Spleen (tissue), 11 donors: ENCODE measurements at regions not wholly inside any gene's neighbourhood (a gene's known extent, or its start where the extent isn't known, plus 50 kb on each side); places are given as distances from the start of the nearest gene placed in this dataset.

Experiments
- DNase-seq: peaks from one replicate; pipeline ENCODE4 v3.0.0-alpha.2; 2020
- H3K27ac ChIP-seq, 8 donors: fragments of 200-600 bp; sonication (generic) in 7 of 8; 1 replicate in 4 of 8; 2 replicates in 4 of 8; pipeline versions ENCODE4 v1.5.0 to v1.8.0; 2016 to 2021; ENCODE audit warnings: inconsistent platforms in 4 of 8, mild to moderate bottlenecking in 4 of 8, moderate library complexity in 1 of 8
- H3K27me3 ChIP-seq, 7 donors: fragments of 200-600 bp; sonication (generic) in 6 of 7; replicated peaks in 1 of 7; 1 replicate in 4 of 7; 2 replicates in 3 of 7; pipeline versions ENCODE4 v1.5.0 to v1.8.0; 2016 to 2021; ENCODE audit warnings: inconsistent platforms in 3 of 7, mild to moderate bottlenecking in 1 of 7
- H3K36me3 ChIP-seq, 6 donors: fragments of 200-600 bp; sonication (generic) in 5 of 6; 1 replicate in 4 of 6; 2 replicates in 2 of 6; pipeline versions ENCODE4 v1.5.0 to v1.8.0; 2016 to 2021; ENCODE audit warnings: inconsistent platforms in 2 of 6
- H3K4me1 ChIP-seq, 6 donors: fragments of 200-600 bp; sonication (generic) in 5 of 6; 1 replicate in 3 of 6; 2 replicates in 3 of 6; pipeline versions ENCODE4 v1.5.0 to v1.8.0; 2016 to 2021; ENCODE audit warnings: inconsistent platforms in 3 of 6
- H3K4me3 ChIP-seq, 8 donors: fragments of 200-600 bp; sonication (generic) in 7 of 8; 1 replicate in 4 of 8; 2 replicates in 4 of 8; pipeline versions ENCODE4 v1.5.0 to v1.8.0; 2016 to 2021; ENCODE audit warnings: inconsistent platforms in 4 of 8, mild to moderate bottlenecking in 4 of 8, moderate library complexity in 2 of 8
- H3K9me3 ChIP-seq, 8 donors: fragments of 200-600 bp; sonication (generic) in 7 of 8; 1 replicate in 4 of 8; 2 replicates in 4 of 8; pipeline versions ENCODE4 v1.5.0 to v1.8.0; 2016 to 2021; ENCODE audit warnings: inconsistent platforms in 4 of 8
- CTCF ChIP-seq, 11 experiments: fragments of 200-600 bp in 7 of 11; fragments of 450-650 bp in 4 of 11; sonication (generic) in 4 of 11; IDR thresholded peaks in 8 of 11; conservative IDR thresholded peaks in 3 of 11; 1 replicate in 7 of 11; 2 replicates in 4 of 11; pipeline versions ENCODE4 v1.4.0 to v1.8.0; 2016 to 2021; ENCODE audit warnings: antibody characterized with exemption in 11 of 11, inconsistent platforms in 4 of 11, mild to moderate bottlenecking in 1 of 11
- POLR2A ChIP-seq, 3 donors: fragments of 450-650 bp; IDR thresholded peaks; one replicate each; pipeline ENCODE4 v1.5.1; 2017; ENCODE audit warnings: antibody characterized with exemption in 3 of 3, mild to moderate bottlenecking in 1 of 3
- POLR2AphosphoS5 ChIP-seq, 3 donors: sonication (generic); formaldehyde crosslinking; IDR thresholded peaks; one replicate each; pipeline ENCODE4 v1.5.1; 2017; ENCODE audit warnings: antibody characterized with exemption in 3 of 3
- WGBS, 5 donors: extraction: QIAGEN DNeasy Blood & Tissue Kit in 3 of 5; methylation state at CpG; one replicate each; pipeline versions ENCODE4 v1.1.5 to v1.1.7; 2013 to 2018; 5-methylcytosine and 5-hydroxymethylcytosine counted together
- intact Hi-C: fragments of 100-400 bp; cut with DNase I; formaldehyde crosslinking; loops from one replicate; pipeline ENCODE4 v1.15.0; 2023; ENCODE audit warnings: low total_unique reads
- donor health status: healthy with polysubstance abuse.
- donor health status: DM: no; HTN: no; CAD: no; lungs with moderate emphysema.
- donor health status: DM: no; HTN: no; CAD: no.
- donor health status: Bipolar disorder and iron deficiency.
- donor health status: healthy.
- donor health status: DM: no; HTN: no; CAD: no.
- donor health status: DM: yes; HTN: yes; CAD: no.

- no peak for DNase-seq
- TF ChIP-seq POLR2AphosphoS5 (IDR thresholded peaks at IDR 0.05) (no peak), POLR2A (IDR thresholded peaks at IDR 0.05) (no peak), CTCF (IDR thresholded peaks at IDR 0.05 in 8 of 11, conservative IDR thresholded peaks at IDR 0.05 in 3 of 11) (no peak)
- no peak overlapping the region for H3K4me3 ChIP-seq
- H3K36me3 ChIP-seq = no peaks in the 10 kb centered on the region
- intact Hi-C loops = no loop called here
- H3K9me3 ChIP-seq = no peaks in the 10 kb centered on the region
- peaks cover 0 to 10% (median 0%) of the 10 kb centered on the region in 7 donors for H3K27me3 ChIP-seq
- H3K4me1 ChIP-seq = no peaks in the 10 kb centered on the region
- no peak overlapping the region for H3K27ac ChIP-seq
- 88 to 96% (median 92%) methylated on average over 3 of the region's 3 CpGs for WGBS, 5 donors
Observed at GRCh38 chr16:26735521-26735920, 331.2 kb upstream of the C16orf82 start.

DNA sequence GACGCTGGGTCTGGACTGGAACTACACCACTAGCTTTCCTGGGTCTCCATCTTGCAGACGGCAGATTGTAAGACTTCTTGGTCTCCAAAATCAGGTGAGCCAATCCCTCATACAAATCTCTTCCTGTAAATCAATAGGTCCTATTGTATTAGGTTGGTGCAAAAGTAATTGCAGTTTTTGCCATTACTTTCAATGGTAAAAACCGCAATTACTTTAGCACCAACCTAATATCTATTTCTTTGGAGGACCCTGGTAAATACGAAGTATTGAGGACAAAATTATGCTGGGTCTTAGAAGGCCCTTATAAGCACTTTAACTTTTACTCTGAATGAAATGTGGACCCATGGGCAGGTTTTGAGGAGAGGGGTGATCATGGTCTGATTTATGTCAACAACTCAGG lies 330.6 kb upstream of the C16orf82 start:
- no peak for TF ChIP-seq CTCF (IDR thresholded peaks at IDR 0.05 in 8 of 11, conservative IDR thresholded peaks at IDR 0.05 in 3 of 11)
- no peak for TF ChIP-seq POLR2A (IDR thresholded peaks at IDR 0.05)
- no peak for TF ChIP-seq POLR2AphosphoS5 (IDR thresholded peaks at IDR 0.05)
- no peaks in the 10 kb centered on the region for H3K4me1 ChIP-seq
- no peak for DNase-seq
- intact Hi-C loops = no loop called here
- 73 to 94% (median 84%) methylated on average over 4 of the region's 4 CpGs for WGBS, 5 donors
- H3K27ac ChIP-seq = no peak overlapping the region
- H3K36me3 ChIP-seq = no peaks in the 10 kb centered on the region
- no peak overlapping the region for H3K4me3 ChIP-seq
- H3K9me3 ChIP-seq = no peaks in the 10 kb centered on the region
- H3K27me3 ChIP-seq = peaks cover 0 to 15% (median 0%) of the 10 kb centered on the region in 7 donors

DNA sequence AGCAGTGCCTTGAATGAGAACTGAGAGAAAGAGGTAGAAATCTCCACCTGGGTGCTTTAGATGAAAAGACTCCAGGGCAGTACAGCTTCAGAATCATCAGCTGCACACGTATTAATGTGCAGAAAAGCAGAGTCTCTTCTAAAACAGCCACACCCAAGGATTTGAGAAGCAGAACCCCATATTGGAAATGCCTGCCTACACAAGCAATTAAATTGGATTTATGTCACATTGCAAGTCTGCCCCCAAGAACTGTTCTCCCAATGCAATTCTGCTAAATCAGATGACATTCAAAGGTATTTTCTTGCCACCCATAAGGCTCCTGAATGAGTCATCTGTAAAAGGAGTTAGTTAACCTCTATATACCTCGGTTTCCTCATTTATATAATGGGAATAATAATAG lies 326.0 kb upstream of the C16orf82 start:
- no peaks in the 10 kb centered on the region for H3K36me3 ChIP-seq
- no peaks in the 10 kb centered on the region for H3K9me3 ChIP-seq
- intact Hi-C loops = no loop called here
- peaks cover 0 to 33% (median 0%) of the 10 kb centered on the region in 7 donors for H3K27me3 ChIP-seq
- H3K4me3 ChIP-seq = no peak overlapping the region
- no peaks in the 10 kb centered on the region for H3K4me1 ChIP-seq
- TF ChIP-seq CTCF (IDR thresholded peaks at IDR 0.05 in 8 of 11, conservative IDR thresholded peaks at IDR 0.05 in 3 of 11) (no peak), POLR2AphosphoS5 (IDR thresholded peaks at IDR 0.05) (no peak), POLR2A (IDR thresholded peaks at IDR 0.05) (no peak)
- H3K27ac ChIP-seq = no peak overlapping the region
- DNase-seq = no peak
- WGBS, 5 donors = 58 to 76% (median 65%) methylated on average over 2 of the region's 2 CpGs

GRCh38 chr16:26742040-26742439 lies 324.7 kb upstream of the C16orf82 start:
- H3K27me3 ChIP-seq = peaks cover 0 to 44% (median 0%) of the 10 kb centered on the region in 7 donors
- no peaks in the 10 kb centered on the region for H3K36me3 ChIP-seq
- WGBS, 5 donors = 23 to 33% (median 26%) methylated on average over 2 of the region's 2 CpGs
- TF ChIP-seq POLR2AphosphoS5 (IDR thresholded peaks at IDR 0.05) (no peak), POLR2A (IDR thresholded peaks at IDR 0.05) (no peak), CTCF (IDR thresholded peaks at IDR 0.05 in 8 of 11, conservative IDR thresholded peaks at IDR 0.05 in 3 of 11) (no peak)
- intact Hi-C loops = no loop called here
- no peak overlapping the region for H3K4me3 ChIP-seq
- H3K4me1 ChIP-seq = no peaks in the 10 kb centered on the region
- no peak for DNase-seq
- H3K9me3 ChIP-seq = no peaks in the 10 kb centered on the region
- H3K27ac ChIP-seq = no peak overlapping the region
